SK-N-SH treated with all-trans-retinoic acid at 6 μM for 48 hours (cell line): ENCODE measurements at regions not wholly inside any gene's neighbourhood (a gene's known extent, or its start where the extent isn't known, plus 50 kb on each side); places are given as distances from the start of the nearest gene placed in this dataset.
"Not testable (repeated sequence)": the region's sequence is repeated elsewhere in the genome, so short reads cannot be mapped to it uniquely, and the experiment has no call there.

ENCODE experiments used
- ATAC-seq: fragments of 200-7000 bp; cut with Tn5 transposase; 3 replicates; pipeline ENCODE4 v1.9.1; 2020; ENCODE audit warnings: mild to moderate bottlenecking, moderate library complexity
- ARNTL ChIP-seq: fragments of 450-650 bp; formaldehyde crosslinking; IDR thresholded peaks from 2 replicates; pipeline ENCODE4 v1.5.0; 2020; ENCODE audit warnings: low read depth, mild to moderate bottlenecking, moderate library complexity, borderline replicate concordance
- BACH2 ChIP-seq: fragments of 250-450 bp; sonication (Bioruptor Pico); IDR thresholded peaks from 2 replicates; pipeline ENCODE4 v1.9.0; 2021; ENCODE audit warnings: mild to moderate bottlenecking, borderline replicate concordance
- CREB5 ChIP-seq: fragments of 250-450 bp; sonication (Bioruptor Pico); IDR thresholded peaks from 2 replicates; pipeline ENCODE4 v1.5.1; 2020; ENCODE audit warnings: low read depth, mild to moderate bottlenecking, moderate library complexity
- CSDC2 ChIP-seq: fragments of 250-450 bp; sonication (Bioruptor Pico); IDR thresholded peaks from 2 replicates; pipeline ENCODE4 v1.5.0; 2020; ENCODE audit warnings: mild to moderate bottlenecking, moderate library complexity
- ESRRG ChIP-seq: fragments of 250-450 bp; sonication (Bioruptor Pico); IDR thresholded peaks from 2 replicates; pipeline ENCODE4 v1.6.1; 2021; ENCODE audit warnings: mild to moderate bottlenecking
- GLIS3 ChIP-seq: fragments of 250-450 bp; sonication (Bioruptor Pico); IDR thresholded peaks from 2 replicates; pipeline ENCODE4 v1.5.0; 2020; ENCODE audit warnings: mild to moderate bottlenecking, moderate library complexity
- ISL1 ChIP-seq: fragments of 250-450 bp; sonication (Bioruptor Pico); IDR thresholded peaks from 2 replicates; pipeline ENCODE4 v2.1.2; 2022; ENCODE audit warnings: mild to moderate bottlenecking, moderate library complexity
- OSR1 ChIP-seq: fragments of 250-450 bp; sonication (Bioruptor Pico); IDR thresholded peaks from 2 replicates; pipeline ENCODE4 v1.8.0; 2022; ENCODE audit warnings: moderate library complexity, mild to moderate bottlenecking, inconsistent platforms
- POU6F1 ChIP-seq: fragments of 250-450 bp; sonication (Bioruptor Pico); IDR thresholded peaks from 2 replicates; pipeline ENCODE4 v1.8.0; 2021; ENCODE audit warnings: low read depth, mild to moderate bottlenecking, moderate library complexity, borderline replicate concordance
- PPARA ChIP-seq: fragments of 250-450 bp; sonication (Bioruptor Pico); IDR thresholded peaks from 2 replicates; pipeline ENCODE4 v1.5.0; 2020; ENCODE audit warnings: mild to moderate bottlenecking, borderline replicate concordance
- SNAI2 ChIP-seq: fragments of 250-450 bp; sonication (Bioruptor Pico); IDR thresholded peaks from 2 replicates; pipeline ENCODE4 v1.5.0; 2020; ENCODE audit warnings: mild to moderate bottlenecking, moderate library complexity
- TCF4 ChIP-seq: fragments of 250-450 bp; sonication (Bioruptor Pico); IDR thresholded peaks from 2 replicates; pipeline ENCODE4 v1.8.0; 2021; ENCODE audit warnings: mild to moderate bottlenecking, moderate library complexity, borderline replicate concordance
- ZC3H10 ChIP-seq: fragments of 250-450 bp; sonication (Bioruptor Pico); IDR thresholded peaks from 2 replicates; pipeline ENCODE4 v1.5.1; 2021; ENCODE audit warnings: mild to moderate bottlenecking, moderate library complexity
- ZFP3 ChIP-seq: fragments of 250-450 bp; sonication (Bioruptor Pico); IDR thresholded peaks from 2 replicates; pipeline ENCODE4 v1.5.0; 2020; ENCODE audit warnings: mild to moderate bottlenecking, moderate library complexity
- ZNF70 ChIP-seq: fragments of 450-650 bp; formaldehyde crosslinking; IDR thresholded peaks from 2 replicates; pipeline ENCODE4 v1.5.0; 2020; ENCODE audit warnings: mild to moderate bottlenecking, moderate library complexity
- ZNF8 ChIP-seq: fragments of 450-650 bp; formaldehyde crosslinking; IDR thresholded peaks from 2 replicates; pipeline ENCODE4 v1.5.0; 2020; ENCODE audit warnings: mild to moderate bottlenecking, moderate library complexity
- TF ChIP-seq, protein P1 (sequence below): fragments of 250-450 bp; sonication (Bioruptor Pico); IDR thresholded peaks from 2 replicates; pipeline ENCODE4 v1.8.0; 2020; ENCODE audit warnings: mild to moderate bottlenecking, moderate library complexity, borderline replicate concordance
- TF ChIP-seq, protein P2 (sequence below): fragments of 250-450 bp; sonication (Bioruptor Pico); IDR thresholded peaks from 2 replicates; pipeline ENCODE4 v1.5.1; 2021; ENCODE audit warnings: mild to moderate bottlenecking, moderate library complexity
- TF ChIP-seq, protein P3 (sequence below): fragments of 250-450 bp; sonication (Bioruptor Pico); IDR thresholded peaks from 2 replicates; pipeline ENCODE4 v1.5.0; 2020; ENCODE audit warnings: mild to moderate bottlenecking, moderate library complexity

DNA sequence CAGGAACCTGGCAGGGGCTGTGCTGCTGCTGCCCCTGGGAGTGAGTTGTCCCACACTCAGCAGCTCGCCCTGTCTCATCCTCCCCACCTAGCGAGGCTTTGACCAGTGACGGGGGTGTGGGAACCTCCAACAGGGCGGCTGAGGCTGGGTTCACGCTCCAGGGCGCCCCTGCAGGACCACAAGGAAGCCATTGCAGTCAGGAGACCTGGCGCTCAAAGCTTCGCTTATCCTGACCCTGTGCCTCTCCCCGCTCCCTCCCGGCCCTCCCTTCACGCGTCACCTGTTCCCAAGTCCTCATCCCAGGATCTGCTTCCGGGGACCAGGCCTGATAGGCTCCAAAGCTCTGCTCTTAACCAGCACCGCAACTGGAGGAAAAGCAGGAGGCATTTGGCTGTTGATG lies 272.0 kb upstream of the SFSWAP start:
- ATAC-seq = no peak
- TF ChIP-seq, protein P1, sequence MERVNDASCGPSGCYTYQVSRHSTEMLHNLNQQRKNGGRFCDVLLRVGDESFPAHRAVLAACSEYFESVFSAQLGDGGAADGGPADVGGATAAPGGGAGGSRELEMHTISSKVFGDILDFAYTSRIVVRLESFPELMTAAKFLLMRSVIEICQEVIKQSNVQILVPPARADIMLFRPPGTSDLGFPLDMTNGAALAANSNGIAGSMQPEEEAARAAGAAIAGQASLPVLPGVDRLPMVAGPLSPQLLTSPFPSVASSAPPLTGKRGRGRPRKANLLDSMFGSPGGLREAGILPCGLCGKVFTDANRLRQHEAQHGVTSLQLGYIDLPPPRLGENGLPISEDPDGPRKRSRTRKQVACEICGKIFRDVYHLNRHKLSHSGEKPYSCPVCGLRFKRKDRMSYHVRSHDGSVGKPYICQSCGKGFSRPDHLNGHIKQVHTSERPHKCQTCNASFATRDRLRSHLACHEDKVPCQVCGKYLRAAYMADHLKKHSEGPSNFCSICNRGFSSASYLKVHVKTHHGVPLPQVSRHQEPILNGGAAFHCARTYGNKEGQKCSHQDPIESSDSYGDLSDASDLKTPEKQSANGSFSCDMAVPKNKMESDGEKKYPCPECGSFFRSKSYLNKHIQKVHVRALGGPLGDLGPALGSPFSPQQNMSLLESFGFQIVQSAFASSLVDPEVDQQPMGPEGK (CRISPR knock-in tag) = no peak
- no peak for TF ChIP-seq ZNF8
- no peak for TF ChIP-seq ZC3H10
- TF ChIP-seq ZFP3 (CRISPR knock-in tag) = no peak
- no peak for TF ChIP-seq CSDC2 (CRISPR knock-in tag)
- no peak for TF ChIP-seq POU6F1 (CRISPR knock-in tag)
- TF ChIP-seq OSR1 (CRISPR knock-in tag) = no peak
- TF ChIP-seq, protein P2, sequence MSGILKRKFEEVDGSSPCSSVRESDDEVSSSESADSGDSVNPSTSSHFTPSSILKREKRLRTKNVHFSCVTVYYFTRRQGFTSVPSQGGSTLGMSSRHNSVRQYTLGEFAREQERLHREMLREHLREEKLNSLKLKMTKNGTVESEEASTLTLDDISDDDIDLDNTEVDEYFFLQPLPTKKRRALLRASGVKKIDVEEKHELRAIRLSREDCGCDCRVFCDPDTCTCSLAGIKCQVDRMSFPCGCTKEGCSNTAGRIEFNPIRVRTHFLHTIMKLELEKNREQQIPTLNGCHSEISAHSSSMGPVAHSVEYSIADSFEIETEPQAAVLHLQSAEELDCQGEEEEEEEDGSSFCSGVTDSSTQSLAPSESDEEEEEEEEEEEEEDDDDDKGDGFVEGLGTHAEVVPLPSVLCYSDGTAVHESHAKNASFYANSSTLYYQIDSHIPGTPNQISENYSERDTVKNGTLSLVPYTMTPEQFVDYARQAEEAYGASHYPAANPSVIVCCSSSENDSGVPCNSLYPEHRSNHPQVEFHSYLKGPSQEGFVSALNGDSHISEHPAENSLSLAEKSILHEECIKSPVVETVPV = no peak
- TF ChIP-seq CREB5 (CRISPR knock-in tag) = no peak
- TF ChIP-seq ARNTL (CRISPR knock-in tag) = no peak
- TF ChIP-seq TCF4 (CRISPR knock-in tag) = no peak
- TF ChIP-seq, protein P3, sequence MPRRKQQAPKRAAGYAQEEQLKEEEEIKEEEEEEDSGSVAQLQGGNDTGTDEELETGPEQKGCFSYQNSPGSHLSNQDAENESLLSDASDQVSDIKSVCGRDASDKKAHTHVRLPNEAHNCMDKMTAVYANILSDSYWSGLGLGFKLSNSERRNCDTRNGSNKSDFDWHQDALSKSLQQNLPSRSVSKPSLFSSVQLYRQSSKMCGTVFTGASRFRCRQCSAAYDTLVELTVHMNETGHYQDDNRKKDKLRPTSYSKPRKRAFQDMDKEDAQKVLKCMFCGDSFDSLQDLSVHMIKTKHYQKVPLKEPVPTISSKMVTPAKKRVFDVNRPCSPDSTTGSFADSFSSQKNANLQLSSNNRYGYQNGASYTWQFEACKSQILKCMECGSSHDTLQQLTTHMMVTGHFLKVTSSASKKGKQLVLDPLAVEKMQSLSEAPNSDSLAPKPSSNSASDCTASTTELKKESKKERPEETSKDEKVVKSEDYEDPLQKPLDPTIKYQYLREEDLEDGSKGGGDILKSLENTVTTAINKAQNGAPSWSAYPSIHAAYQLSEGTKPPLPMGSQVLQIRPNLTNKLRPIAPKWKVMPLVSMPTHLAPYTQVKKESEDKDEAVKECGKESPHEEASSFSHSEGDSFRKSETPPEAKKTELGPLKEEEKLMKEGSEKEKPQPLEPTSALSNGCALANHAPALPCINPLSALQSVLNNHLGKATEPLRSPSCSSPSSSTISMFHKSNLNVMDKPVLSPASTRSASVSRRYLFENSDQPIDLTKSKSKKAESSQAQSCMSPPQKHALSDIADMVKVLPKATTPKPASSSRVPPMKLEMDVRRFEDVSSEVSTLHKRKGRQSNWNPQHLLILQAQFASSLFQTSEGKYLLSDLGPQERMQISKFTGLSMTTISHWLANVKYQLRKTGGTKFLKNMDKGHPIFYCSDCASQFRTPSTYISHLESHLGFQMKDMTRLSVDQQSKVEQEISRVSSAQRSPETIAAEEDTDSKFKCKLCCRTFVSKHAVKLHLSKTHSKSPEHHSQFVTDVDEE = no peak
- TF ChIP-seq ISL1 (CRISPR knock-in tag) = no peak
- no peak for TF ChIP-seq BACH2 (CRISPR knock-in tag)
- TF ChIP-seq ESRRG (CRISPR knock-in tag) = no peak

DNA sequence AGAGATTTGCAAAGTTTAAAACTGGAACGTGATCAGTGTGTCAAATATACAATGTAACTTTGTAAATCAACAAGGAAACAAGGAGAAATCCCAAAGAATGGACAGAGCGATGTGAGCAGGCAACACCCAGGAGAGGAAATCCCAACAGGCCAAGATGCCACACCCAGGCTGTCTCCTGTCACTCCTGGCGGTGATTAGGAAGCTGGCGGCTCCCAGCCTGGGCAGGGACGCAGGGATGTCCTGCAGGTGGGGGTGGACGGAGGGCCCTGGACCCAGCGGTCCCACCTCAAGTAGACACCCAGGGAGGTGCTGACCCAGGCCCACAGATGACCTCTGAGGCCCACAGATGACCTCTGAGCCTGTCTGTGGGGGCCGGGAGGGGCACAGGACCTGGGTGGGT lies 271.1 kb upstream of the SFSWAP start:
- ATAC-seq = not testable (repeated sequence)

- not testable (repeated sequence) for ATAC-seq
These were observed 270.5 kb upstream of the SFSWAP start for GRCh38 chr12:131440209-131441059.

- no peak for TF ChIP-seq ZFP3 (CRISPR knock-in tag)
- TF ChIP-seq ZNF70 (CRISPR knock-in tag) = no peak
- TF ChIP-seq GLIS3 (CRISPR knock-in tag) = no peak
- no peak for TF ChIP-seq POU6F1 (CRISPR knock-in tag)
- TF ChIP-seq, protein P3 = no peak
- no peak for TF ChIP-seq SNAI2 (CRISPR knock-in tag)
- TF ChIP-seq, protein P1 (CRISPR knock-in tag) = no peak
- no peak for TF ChIP-seq ARNTL (CRISPR knock-in tag)
- no peak for TF ChIP-seq ZC3H10
- TF ChIP-seq PPARA (CRISPR knock-in tag) = no peak
- ATAC-seq = no peak
These were observed 269.9 kb upstream of the SFSWAP start for GRCh38 chr12:131441060-131441396.
